ENCODE measurements at regions not wholly inside any gene's neighbourhood (a gene's known extent, or its start where the extent isn't known, plus 50 kb on each side); places are given as distances from the start of the nearest gene placed in this dataset.

GRCh38 chr12:23290627-23291330 lies 658.7 kb downstream of the SOX5 start:
- Mint-ChIP-seq H3K9me3 (ENCODE audit: unreplicated experiment) (no peaks in the 10 kb centered on the region), H3K36me3 (ENCODE audit: low read depth, unreplicated experiment) (no peaks in the 10 kb centered on the region), H3K27ac (ENCODE audit: unreplicated experiment) (no peak overlapping the region), H3K4me1 (ENCODE audit: unreplicated experiment) (no peaks in the 10 kb centered on the region), H3K4me3 (ENCODE audit: unreplicated experiment) (no peak overlapping the region), H3K27me3 (ENCODE audit: unreplicated experiment) (no peaks in the 10 kb centered on the region)
- no peak for DNase-seq (ENCODE audit: low spot score)
- TF ChIP-seq CTCF (IDR thresholded peaks at IDR 0.05; ENCODE audit: unreplicated experiment) = no peak

- H3K27me3 Mint-ChIP-seq (ENCODE audit: unreplicated experiment) = no peaks in the 10 kb centered on the region
Measured at GRCh38 chr12:23303220-23303619, 646.2 kb downstream of the SOX5 start.

GRCh38 chr12:23303821-23304220 lies 645.6 kb downstream of the SOX5 start:
- no peak for DNase-seq (ENCODE audit: low spot score)
- Mint-ChIP-seq H3K27ac (ENCODE audit: unreplicated experiment) (no peak overlapping the region), H3K27me3 (ENCODE audit: unreplicated experiment) (no peaks in the 10 kb centered on the region), H3K9me3 (ENCODE audit: unreplicated experiment) (no peaks in the 10 kb centered on the region), H3K36me3 (ENCODE audit: low read depth, unreplicated experiment) (no peaks in the 10 kb centered on the region), H3K4me1 (ENCODE audit: unreplicated experiment) (peaks cover 2% of the 10 kb centered on the region), H3K4me3 (ENCODE audit: unreplicated experiment) (no peak overlapping the region)
- TF ChIP-seq CTCF (IDR thresholded peaks at IDR 0.05; ENCODE audit: unreplicated experiment) = no peak

More at GRCh38 chr12:23303220-23303619, 646.2 kb downstream of the SOX5 start:
- H3K36me3 Mint-ChIP-seq (ENCODE audit: low read depth, unreplicated experiment) = no peaks in the 10 kb centered on the region
- H3K9me3 Mint-ChIP-seq (ENCODE audit: unreplicated experiment) = no peaks in the 10 kb centered on the region
- peaks cover 2% of the 10 kb centered on the region for H3K4me1 Mint-ChIP-seq (ENCODE audit: unreplicated experiment)
- H3K27ac Mint-ChIP-seq (ENCODE audit: unreplicated experiment) = no peak overlapping the region
- no peak overlapping the region for H3K4me3 Mint-ChIP-seq (ENCODE audit: unreplicated experiment)
- TF ChIP-seq CTCF (IDR thresholded peaks at IDR 0.05; ENCODE audit: unreplicated experiment) = no peak
- no peak for DNase-seq (ENCODE audit: low spot score)

- TF ChIP-seq CTCF (IDR thresholded peaks at IDR 0.05; ENCODE audit: unreplicated experiment) = no peak
- DNase-seq (ENCODE audit: low spot score) = no peak
- H3K4me1 Mint-ChIP-seq (ENCODE audit: unreplicated experiment) = no peaks in the 10 kb centered on the region
- no peaks in the 10 kb centered on the region for H3K36me3 Mint-ChIP-seq (ENCODE audit: low read depth, unreplicated experiment)
- no peaks in the 10 kb centered on the region for H3K27me3 Mint-ChIP-seq (ENCODE audit: unreplicated experiment)
- no peak overlapping the region for H3K27ac Mint-ChIP-seq (ENCODE audit: unreplicated experiment)
- no peak overlapping the region for H3K4me3 Mint-ChIP-seq (ENCODE audit: unreplicated experiment)
- no peaks in the 10 kb centered on the region for H3K9me3 Mint-ChIP-seq (ENCODE audit: unreplicated experiment)
Measured at GRCh38 chr12:23333938-23334337, 615.5 kb downstream of the SOX5 start.

- Mint-ChIP-seq H3K9me3 (ENCODE audit: unreplicated experiment) (no peaks in the 10 kb centered on the region), H3K4me1 (ENCODE audit: unreplicated experiment) (peaks cover 2% of the 10 kb centered on the region), H3K4me3 (ENCODE audit: unreplicated experiment) (no peak overlapping the region), H3K27me3 (ENCODE audit: unreplicated experiment) (no peaks in the 10 kb centered on the region), H3K27ac (ENCODE audit: unreplicated experiment) (no peak overlapping the region), H3K36me3 (ENCODE audit: low read depth, unreplicated experiment) (no peaks in the 10 kb centered on the region)
- no peak for TF ChIP-seq CTCF (IDR thresholded peaks at IDR 0.05; ENCODE audit: unreplicated experiment)
- DNase-seq (ENCODE audit: low spot score) = no peak
Measured at GRCh38 chr12:23335593-23335992, 613.9 kb downstream of the SOX5 start.

All from endothelial cell (in vitro differentiated cells).